ENCODE measurements at regions not wholly inside any gene's neighbourhood (a gene's known extent, or its start where the extent isn't known, plus 50 kb on each side); places are given as distances from the start of the nearest gene placed in this dataset.
A peak's percentile ranks its signal among the peaks of the same experiment; 100 is the strongest.

GRCh38 chr17:77428020-77428748, 287.4 kb downstream of the SEC14L1 start:
- no peak for DNase-seq (ENCODE audit: low read depth)

GRCh38 chr17:77428749-77429368, 288.1 kb downstream of the SEC14L1 start:
- DNase-seq (ENCODE audit: low read depth) = no peak

DNA sequence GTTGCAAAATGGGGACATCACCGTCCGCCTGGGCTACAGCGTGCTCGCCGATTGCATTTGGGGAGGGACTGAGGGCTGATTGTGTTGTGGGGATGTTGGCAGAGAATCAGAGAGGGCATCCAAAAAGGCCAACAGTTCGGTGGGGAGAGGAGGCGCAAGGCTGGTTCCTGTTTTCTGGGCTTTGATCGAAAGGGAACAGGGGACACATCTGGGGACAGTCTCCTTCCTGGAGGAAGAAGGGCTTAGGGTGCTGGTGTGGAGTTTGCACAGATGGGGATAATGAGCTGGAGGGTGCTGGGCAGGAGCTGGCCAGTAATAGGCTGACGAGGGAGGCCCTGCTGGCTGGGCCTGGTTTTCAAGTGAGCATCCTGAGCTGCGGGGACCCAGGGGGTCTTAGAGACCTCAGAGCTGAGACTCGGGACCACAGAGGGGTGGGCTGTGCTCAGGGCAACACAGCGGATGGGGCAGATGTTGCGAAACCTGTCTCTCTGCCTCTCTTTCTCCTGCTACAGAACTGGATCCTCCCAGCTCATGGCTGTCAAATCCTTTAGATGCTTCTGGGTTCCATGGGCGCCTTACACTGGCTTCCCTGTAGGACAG, 288.7 kb downstream of the SEC14L1 start:
- no peak for DNase-seq (ENCODE audit: low read depth)

- peak; percentile 92 for DNase-seq (ENCODE audit: low read depth)
Measured at GRCh38 chr17:77429969-77430752, 289.4 kb downstream of the SEC14L1 start.

DNA sequence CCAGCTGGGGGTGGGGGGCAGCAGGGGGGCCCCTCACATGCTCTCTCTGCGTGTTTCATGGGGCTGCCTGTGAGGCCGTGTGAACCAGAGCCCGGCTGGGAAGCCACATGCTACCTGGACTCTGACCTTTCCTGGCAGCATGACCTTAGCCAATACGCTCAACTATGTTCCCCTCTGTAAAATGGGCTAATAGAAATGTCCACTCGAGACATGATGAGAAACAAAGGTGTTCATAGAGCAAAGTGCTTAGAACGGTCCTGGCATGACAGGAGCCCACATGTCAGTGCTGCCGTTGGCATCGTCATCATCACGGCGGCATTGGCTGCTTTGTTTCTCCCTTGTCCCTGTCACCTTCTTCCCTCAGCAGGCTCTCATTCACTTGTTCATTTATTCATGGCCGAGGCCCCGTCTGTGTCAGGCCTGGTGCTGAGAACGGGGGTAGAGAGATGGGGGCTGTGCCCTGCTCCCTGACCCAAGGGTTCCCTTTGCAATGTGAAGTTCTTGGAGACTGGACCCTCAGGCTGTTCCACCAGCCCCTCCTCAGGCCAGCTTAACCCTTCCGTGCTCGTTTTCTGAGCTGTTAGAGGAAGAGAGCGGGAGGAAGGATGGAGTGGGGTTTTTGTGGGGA, 291.4 kb downstream of the SEC14L1 start:
- no peak for DNase-seq (ENCODE audit: low read depth)

DNA sequence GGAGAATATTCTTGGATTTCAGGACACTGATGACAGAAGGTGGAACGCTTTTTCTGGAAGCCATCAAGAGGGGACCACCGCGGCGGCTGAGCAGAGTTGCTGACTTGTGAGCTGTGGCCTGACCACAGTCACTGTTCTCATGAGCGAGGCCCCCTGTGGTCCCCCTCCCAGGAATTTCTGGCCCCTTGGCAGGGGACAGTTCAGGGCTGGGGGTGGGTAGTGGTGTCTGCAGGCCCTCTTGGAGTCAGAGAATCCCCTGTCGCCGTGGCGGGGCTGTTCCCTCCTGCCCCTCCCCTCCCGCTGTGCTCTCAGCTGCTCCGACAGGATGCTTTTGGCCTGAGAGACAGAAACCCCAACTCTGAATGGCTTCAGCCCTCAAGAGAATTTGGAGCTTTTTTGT, 292.0 kb downstream of the SEC14L1 start:
- DNase-seq (ENCODE audit: low read depth) = no peak

GRCh38 chr17:77433385-77434135, 292.8 kb downstream of the SEC14L1 start:
- DNase-seq (ENCODE audit: low read depth) = no peak

DNA sequence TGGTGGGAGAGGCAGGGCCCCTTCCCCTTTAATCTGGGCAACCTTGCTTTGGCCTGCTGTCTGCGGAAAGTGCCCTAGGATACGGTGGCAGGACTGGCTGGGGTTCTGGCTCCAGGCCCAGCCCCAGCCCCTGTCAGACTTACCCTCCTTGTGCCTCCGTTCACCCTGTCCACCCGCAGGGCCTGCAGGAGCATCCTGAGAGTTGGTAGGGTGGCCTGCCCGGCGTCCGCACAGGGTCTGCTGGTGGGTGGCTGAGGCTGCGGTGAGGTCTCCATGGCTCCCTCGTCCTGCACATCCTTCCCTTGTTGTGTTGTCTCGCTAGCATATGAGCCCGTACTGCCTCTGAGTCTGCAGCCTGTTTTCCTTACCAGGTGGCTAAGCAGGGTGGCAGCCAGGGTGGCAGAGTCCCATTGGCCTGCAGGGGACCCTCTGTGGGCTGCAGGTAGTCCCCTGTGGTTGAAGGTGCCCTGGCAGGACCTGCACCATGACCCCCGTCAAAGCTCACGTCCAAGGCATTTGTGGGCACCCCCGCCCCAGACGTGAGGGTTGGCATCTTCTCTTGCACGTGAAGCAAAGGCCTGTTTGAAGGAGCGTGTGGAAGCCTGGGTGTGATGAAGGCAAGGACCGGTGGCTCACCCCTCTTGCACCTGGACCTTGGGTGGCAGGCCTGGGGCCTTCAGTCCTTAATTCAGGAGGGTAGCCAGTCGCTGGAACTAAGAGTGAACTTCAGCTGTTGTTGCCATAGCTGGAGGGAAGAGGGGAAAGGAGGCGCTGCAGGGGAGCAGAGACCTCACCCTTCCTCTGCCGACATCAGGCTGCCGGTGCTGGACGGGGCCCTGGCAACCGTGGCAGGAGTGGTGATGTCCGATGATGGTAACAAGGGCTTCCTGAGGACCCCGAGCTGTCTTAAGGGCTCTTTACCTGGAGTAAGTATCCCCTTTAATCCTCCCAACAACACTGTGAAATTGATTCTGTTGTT, 293.7 kb downstream of the SEC14L1 start:
- no peak for DNase-seq (ENCODE audit: low read depth)

DNA sequence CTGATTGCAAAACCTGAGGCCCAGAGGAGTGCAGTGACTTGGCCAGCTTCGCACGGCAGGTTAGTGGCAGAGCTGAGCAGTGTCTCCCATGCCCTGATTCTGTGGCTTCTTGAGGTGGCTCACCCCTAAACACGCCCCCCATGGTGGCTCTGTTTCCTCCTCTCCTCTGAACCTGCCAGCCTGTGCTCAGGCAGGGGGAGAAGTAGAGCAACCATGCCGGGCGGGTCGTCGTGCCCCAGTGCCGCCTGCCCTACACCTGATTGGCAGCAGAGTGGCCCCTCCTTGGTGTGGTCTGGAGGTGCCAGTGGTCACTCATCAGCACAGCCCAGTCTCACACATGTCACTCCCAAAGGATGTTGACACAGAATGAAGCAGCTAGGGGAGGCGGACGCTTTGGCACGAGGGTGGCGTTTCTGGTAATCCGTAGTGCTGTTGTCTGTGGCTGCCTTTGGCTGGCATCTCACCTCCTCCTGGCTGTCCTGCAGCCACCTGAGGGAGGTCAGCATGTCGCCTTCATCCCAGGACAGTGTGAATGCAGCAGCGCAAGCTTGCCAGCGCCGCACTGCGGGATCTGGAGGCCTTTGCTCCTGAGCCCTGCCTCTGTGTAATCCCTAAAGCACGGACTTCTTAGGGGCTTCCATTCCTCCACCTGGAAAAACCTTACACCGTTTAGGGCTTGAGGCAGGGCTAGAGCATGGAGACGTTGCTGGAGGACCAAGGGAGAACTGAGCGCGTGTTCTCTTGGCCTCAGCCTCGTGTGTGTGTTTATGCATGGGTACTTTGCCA, 294.7 kb downstream of the SEC14L1 start:
- DNase-seq (ENCODE audit: low read depth) = no peak

GRCh38 chr17:77436058-77436442, 295.3 kb downstream of the SEC14L1 start:
- no peak for DNase-seq (ENCODE audit: low read depth)

- no peak for DNase-seq (ENCODE audit: low read depth)
Measured at GRCh38 chr17:77436481-77436880, 295.7 kb downstream of the SEC14L1 start.

- peak; percentile 67 for DNase-seq (ENCODE audit: low read depth)
Measured at GRCh38 chr17:77437017-77437416, 296.2 kb downstream of the SEC14L1 start.

GRCh38 chr17:77437747-77438146, 297.0 kb downstream of the SEC14L1 start:
- no peak for DNase-seq (ENCODE audit: low read depth)

DNA sequence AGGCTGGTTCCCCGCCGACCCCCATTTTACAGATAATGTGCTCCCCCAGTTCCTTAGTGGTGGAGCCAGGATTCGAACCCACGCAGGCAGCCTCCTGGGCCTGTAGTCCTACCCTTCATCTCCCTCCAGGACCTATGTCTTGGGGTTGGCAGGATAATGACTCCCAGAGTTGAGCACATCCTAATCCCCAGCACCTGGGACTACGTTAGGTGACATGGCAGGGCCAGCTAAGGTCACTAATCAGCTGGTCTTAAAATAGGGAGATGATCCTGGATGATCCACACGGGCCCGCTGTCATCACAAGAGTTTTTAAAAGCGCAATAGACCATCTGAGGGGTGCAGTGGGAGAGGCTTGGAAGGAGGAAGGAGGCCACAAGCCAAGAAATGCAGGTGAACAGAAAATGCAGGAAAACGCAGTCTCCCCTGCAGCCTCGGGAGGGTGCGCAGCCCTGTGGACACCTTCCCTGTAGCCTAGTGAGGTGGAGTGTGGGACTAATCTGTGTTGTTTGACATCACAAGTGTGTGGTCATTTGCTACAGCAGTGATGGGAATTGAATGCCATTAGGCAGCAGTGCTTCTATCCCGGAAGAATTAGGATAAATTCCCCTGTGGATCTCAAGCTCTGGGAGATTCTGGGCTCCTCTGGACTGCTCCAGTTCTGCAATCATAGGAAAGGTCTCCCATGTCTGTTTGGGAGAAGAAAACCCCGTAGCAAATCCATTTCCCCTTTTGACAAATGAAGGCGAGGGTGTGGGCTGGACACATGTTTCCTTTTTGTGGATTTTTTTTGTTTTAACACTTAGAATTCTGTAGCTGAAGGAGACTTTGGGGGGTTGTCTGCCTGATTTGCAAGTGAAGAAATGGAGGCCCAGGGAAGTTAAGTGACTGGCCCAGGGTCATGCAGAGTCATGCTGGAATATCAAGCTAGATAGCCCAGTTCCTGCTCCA, 297.7 kb downstream of the SEC14L1 start:
- DNase-seq (ENCODE audit: low read depth) = no peak

DNA sequence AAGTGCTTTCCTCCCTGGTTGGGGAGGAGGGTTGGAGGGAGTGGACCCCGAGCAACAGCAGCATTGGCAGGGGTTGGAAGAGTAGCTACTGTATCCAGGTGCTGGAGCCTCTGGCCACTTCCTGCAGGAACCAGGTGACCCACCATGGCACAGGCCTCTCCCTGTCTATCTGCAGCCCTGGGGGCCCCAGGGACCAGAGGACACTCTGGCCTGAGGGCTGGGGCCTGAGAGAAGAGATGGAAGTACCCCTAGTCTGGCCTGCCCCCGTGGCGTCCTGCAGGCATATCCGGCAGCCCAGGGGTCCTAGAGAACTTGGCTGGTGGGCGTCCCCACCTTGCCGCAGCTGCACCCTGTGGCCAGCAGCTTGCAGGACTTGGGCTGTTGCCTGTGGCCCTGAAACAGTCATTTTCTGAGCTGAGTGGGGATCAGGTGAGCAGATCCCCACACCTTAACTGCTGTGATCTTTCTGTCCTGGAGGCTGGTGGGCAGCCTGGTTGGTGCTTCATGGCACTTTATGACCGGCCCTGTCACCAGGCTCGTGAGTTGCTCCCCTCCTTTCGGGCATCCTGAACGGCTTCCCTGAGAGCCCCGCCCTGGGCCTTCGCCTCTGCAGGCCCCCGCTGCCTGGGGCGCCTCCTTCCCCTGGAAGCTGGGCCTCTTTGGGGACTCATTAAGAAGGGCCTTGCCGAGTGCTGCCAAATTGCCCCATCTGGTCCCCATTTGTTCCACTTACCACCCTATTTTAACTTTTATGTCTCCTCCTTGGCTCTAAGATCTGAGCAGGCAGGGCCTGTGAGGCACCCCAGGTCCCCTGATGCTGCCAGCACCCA, 298.6 kb downstream of the SEC14L1 start:
- DNase-seq (ENCODE audit: low read depth) = no peak

DNA sequence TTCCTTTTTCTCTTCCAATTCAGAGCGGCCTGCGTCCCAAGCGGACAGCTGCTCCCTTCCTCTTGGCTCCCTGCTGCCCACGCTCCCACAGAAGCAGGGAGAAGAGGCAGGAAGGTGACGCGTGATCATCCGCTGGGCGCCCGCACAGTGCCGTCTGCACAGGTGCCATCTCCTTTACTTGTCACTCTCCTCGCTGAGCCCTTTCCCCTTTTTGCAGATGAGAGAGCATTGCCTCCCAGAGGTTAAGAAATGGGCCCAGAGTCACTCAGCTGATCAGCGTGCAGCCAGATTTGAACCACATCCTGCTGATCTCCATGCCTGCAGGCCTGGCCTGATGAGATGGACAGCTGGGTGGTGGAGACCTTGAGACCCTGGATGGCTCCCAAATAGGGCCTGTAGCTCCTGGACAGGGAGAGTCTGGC, 299.8 kb downstream of the SEC14L1 start:
- no peak for DNase-seq (ENCODE audit: low read depth)

Data from Daoy (cell line).